HepG2 (cell line): ENCODE measurements at regions not wholly inside any gene's neighbourhood (a gene's known extent, or its start where the extent isn't known, plus 50 kb on each side); places are given as distances from the start of the nearest gene placed in this dataset.

Source experiments
- ASH2L ChIP-seq: fragments of 300-600, 200-600 bp; sonication (generic); IDR thresholded peaks from 2 replicates; pipeline ENCODE4 v1.7.0; 2017; ENCODE audit warnings: low read depth, mild to moderate bottlenecking, moderate library complexity, mixed read lengths, low read length; ENCODE audit not compliant: insufficient read length
- FIP1L1 ChIP-seq: fragments of 200-400 bp; formaldehyde crosslinking; IDR thresholded peaks from 2 replicates; pipeline ENCODE4 v1.6.1; 2018; ENCODE audit warnings: low read depth, mild to moderate bottlenecking, low read length, moderate library complexity, borderline replicate concordance; ENCODE audit not compliant: insufficient read depth
- FOXK1 ChIP-seq: sonication (generic); formaldehyde crosslinking; IDR thresholded peaks from 2 replicates; pipeline ENCODE4 v1.4.0; 2020; ENCODE audit warnings: low read depth, missing genetic modification reagents, borderline replicate concordance
- GABPB1 ChIP-seq: IDR thresholded peaks from 2 replicates; pipeline ENCODE4 v1.6.1; 2016; ENCODE audit warnings: mild to moderate bottlenecking, missing genetic modification reagents, moderate library complexity, missing compliant biosample characterization
- SMC3 ChIP-seq: IDR thresholded peaks from 2 replicates; pipeline ENCODE4 v1.6.1; 2011; ENCODE audit warnings: low read length, improper control_type of control experiment
- SP140L ChIP-seq: sonication (generic); formaldehyde crosslinking; IDR thresholded peaks from 2 replicates; pipeline ENCODE4 v1.4.0; 2020; ENCODE audit warnings: missing genetic modification reagents, borderline replicate concordance
- ZNF337 ChIP-seq: sonication (generic); formaldehyde crosslinking; IDR thresholded peaks from 2 replicates; pipeline ENCODE4 v1.5.1; 2020; ENCODE audit warnings: missing genetic modification reagents, low read depth, mild to moderate bottlenecking, borderline replicate concordance
- TF ChIP-seq, protein P1 (sequence below): sonication (generic); formaldehyde crosslinking; IDR thresholded peaks from 2 replicates; pipeline ENCODE4 v1.9.0; 2021; ENCODE audit warnings: missing genetic modification reagents, borderline replicate concordance
- TF ChIP-seq, protein P2 (sequence below): sonication (generic); formaldehyde crosslinking; IDR thresholded peaks from 2 replicates; pipeline ENCODE4 v1.8.0; 2022; ENCODE audit warnings: mild to moderate bottlenecking, missing genetic modification reagents, moderate library complexity
- TF ChIP-seq, protein P3 (sequence below): sonication (generic); formaldehyde crosslinking; IDR thresholded peaks from 2 replicates; pipeline ENCODE4 v1.8.1; 2023; ENCODE audit warnings: mild to moderate bottlenecking, missing genetic modification reagents, borderline replicate concordance
- TF ChIP-seq, protein P4 (sequence below): sonication (generic); formaldehyde crosslinking; IDR thresholded peaks from 2 replicates; pipeline ENCODE4 v1.5.1; 2020; ENCODE audit warnings: mild to moderate bottlenecking, missing genetic modification reagents, moderate library complexity

DNA sequence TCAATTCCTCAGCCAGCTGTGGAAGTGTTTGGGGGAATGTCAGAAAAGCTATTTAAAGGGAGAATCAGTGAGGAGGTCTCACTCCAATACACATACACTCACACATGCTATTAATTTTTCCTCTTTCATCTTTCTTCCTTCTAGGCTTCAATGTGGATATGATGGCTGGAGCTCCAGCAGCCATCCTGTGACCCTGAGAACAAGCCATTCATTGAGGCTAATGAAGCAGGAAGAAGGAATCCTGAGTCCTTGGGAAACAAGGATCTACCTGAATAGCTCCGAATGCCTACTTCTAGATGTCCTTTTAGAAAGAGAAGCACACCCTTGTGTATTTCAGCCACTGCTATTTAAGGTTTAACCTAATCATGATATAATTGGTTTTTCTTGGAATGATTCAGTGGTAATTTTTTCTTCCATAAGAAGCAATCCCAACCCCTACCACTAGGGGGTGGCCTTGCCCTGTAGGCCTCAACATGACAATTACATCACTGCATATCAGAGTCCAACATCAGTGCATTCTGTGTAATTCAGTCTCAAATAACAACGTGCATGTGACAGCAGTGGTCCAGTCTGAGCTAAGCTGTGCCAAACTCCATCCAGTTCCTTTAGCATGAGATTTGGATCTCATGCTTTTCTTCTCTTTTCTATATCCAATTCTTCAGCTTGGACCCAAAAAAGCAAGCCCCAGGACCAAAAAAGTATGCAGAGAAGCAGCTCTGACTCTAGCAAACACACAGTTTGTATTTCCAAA lies 85.3 kb upstream of the ANKRD1 start (continued):
- TF ChIP-seq, protein P1, sequence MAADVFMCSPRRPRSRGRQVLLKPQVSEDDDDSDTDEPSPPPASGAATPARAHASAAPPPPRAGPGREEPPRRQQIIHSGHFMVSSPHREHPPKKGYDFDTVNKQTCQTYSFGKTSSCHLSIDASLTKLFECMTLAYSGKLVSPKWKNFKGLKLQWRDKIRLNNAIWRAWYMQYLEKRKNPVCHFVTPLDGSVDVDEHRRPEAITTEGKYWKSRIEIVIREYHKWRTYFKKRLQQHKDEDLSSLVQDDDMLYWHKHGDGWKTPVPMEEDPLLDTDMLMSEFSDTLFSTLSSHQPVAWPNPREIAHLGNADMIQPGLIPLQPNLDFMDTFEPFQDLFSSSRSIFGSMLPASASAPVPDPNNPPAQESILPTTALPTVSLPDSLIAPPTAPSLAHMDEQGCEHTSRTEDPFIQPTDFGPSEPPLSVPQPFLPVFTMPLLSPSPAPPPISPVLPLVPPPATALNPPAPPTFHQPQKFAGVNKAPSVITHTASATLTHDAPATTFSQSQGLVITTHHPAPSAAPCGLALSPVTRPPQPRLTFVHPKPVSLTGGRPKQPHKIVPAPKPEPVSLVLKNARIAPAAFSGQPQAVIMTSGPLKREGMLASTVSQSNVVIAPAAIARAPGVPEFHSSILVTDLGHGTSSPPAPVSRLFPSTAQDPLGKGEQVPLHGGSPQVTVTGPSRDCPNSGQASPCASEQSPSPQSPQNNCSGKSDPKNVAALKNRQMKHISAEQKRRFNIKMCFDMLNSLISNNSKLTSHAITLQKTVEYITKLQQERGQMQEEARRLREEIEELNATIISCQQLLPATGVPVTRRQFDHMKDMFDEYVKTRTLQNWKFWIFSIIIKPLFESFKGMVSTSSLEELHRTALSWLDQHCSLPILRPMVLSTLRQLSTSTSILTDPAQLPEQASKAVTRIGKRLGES, result no peak
- no peak for TF ChIP-seq ASH2L
- TF ChIP-seq SMC3, result peak; percentile 91
- TF ChIP-seq, protein P2, sequence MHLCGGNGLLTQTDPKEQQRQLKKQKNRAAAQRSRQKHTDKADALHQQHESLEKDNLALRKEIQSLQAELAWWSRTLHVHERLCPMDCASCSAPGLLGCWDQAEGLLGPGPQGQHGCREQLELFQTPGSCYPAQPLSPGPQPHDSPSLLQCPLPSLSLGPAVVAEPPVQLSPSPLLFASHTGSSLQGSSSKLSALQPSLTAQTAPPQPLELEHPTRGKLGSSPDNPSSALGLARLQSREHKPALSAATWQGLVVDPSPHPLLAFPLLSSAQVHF, result no peak
- no peak for TF ChIP-seq FOXK1 (CRISPR knock-in tag)
- TF ChIP-seq, protein P3, sequence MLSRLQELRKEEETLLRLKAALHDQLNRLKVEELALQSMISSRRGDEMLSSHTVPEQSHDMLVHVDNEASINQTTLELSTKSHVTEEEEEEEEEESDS (CRISPR knock-in tag), result no peak
- TF ChIP-seq, protein P4, sequence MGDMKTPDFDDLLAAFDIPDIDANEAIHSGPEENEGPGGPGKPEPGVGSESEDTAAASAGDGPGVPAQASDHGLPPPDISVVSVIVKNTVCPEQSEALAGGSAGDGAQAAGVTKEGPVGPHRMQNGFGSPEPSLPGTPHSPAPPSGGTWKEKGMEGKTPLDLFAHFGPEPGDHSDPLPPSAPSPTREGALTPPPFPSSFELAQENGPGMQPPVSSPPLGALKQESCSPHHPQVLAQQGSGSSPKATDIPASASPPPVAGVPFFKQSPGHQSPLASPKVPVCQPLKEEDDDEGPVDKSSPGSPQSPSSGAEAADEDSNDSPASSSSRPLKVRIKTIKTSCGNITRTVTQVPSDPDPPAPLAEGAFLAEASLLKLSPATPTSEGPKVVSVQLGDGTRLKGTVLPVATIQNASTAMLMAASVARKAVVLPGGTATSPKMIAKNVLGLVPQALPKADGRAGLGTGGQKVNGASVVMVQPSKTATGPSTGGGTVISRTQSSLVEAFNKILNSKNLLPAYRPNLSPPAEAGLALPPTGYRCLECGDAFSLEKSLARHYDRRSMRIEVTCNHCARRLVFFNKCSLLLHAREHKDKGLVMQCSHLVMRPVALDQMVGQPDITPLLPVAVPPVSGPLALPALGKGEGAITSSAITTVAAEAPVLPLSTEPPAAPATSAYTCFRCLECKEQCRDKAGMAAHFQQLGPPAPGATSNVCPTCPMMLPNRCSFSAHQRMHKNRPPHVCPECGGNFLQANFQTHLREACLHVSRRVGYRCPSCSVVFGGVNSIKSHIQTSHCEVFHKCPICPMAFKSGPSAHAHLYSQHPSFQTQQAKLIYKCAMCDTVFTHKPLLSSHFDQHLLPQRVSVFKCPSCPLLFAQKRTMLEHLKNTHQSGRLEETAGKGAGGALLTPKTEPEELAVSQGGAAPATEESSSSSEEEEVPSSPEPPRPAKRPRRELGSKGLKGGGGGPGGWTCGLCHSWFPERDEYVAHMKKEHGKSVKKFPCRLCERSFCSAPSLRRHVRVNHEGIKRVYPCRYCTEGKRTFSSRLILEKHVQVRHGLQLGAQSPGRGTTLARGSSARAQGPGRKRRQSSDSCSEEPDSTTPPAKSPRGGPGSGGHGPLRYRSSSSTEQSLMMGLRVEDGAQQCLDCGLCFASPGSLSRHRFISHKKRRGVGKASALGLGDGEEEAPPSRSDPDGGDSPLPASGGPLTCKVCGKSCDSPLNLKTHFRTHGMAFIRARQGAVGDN (CRISPR knock-in tag), result no peak
- TF ChIP-seq FIP1L1, result no peak
- TF ChIP-seq GABPB1, result no peak
- no peak for TF ChIP-seq SP140L (CRISPR knock-in tag)
- no peak for TF ChIP-seq ZNF337 (CRISPR knock-in tag)
